CD4-positive, alpha-beta T cell treated with Interleukin-17A for 4 hours (primary cell): ENCODE measurements at regions not wholly inside any gene's neighbourhood (a gene's known extent, or its start where the extent isn't known, plus 50 kb on each side); places are given as distances from the start of the nearest gene placed in this dataset.
"Not testable (repeated sequence)": the region's sequence is repeated elsewhere in the genome, so short reads cannot be mapped to it uniquely, and the experiment has no call there.

Source experiments
- DNase-seq: peaks from one replicate; pipeline ENCODE4 v3.0.0-alpha.2; 2020; ENCODE audit warnings: mixed read lengths

GRCh38 chr2:208811885-208812284 is 405.3 kb downstream of the PTH2R start:
- not testable (repeated sequence) for DNase-seq

- DNase-seq, result no peak
Measured at GRCh38 chr2:208819190-208819589, 412.6 kb downstream of the PTH2R start.

GRCh38 chr2:208820014-208820688 is 413.6 kb downstream of the PTH2R start:
- no peak for DNase-seq

GRCh38 chr2:208827109-208827508 is 420.5 kb downstream of the PTH2R start:
- DNase-seq, result no peak

GRCh38 chr2:208827549-208828221 is 421.1 kb downstream of the PTH2R start:
- DNase-seq, result no peak

- DNase-seq, result no peak
Measured at GRCh38 chr2:208830203-208830602, 423.6 kb downstream of the PTH2R start.

- DNase-seq, result no peak
Measured at GRCh38 chr2:208847651-208848050, 441.1 kb downstream of the PTH2R start.

GRCh38 chr2:208854717-208855116 is 448.1 kb downstream of the PTH2R start:
- no peak for DNase-seq

GRCh38 chr2:208867374-208867773 is 460.8 kb downstream of the PTH2R start:
- no peak for DNase-seq

- no peak for DNase-seq
Measured at GRCh38 chr2:208872591-208872990, 466.0 kb downstream of the PTH2R start.

GRCh38 chr2:208879666-208880065 is 473.1 kb downstream of the PTH2R start:
- DNase-seq, result no peak

GRCh38 chr2:208880171-208880570 is 473.6 kb downstream of the PTH2R start:
- no peak for DNase-seq

- DNase-seq, result no peak
Measured at GRCh38 chr2:208890486-208890885, 483.9 kb downstream of the PTH2R start.

GRCh38 chr2:208892203-208892602 is 485.6 kb downstream of the PTH2R start:
- no peak for DNase-seq

GRCh38 chr2:208906330-208906729 is 499.7 kb downstream of the PTH2R start:
- no peak for DNase-seq

GRCh38 chr2:208915401-208915800 is 508.4 kb upstream of the MAP2 start:
- no peak for DNase-seq

- no peak for DNase-seq
Measured at GRCh38 chr2:208916881-208917280, 507.0 kb upstream of the MAP2 start.

- not testable (repeated sequence) for DNase-seq
Measured at GRCh38 chr2:208921358-208921757, 502.5 kb upstream of the MAP2 start.

- no peak for DNase-seq
Measured at GRCh38 chr2:208927867-208928266, 496.0 kb upstream of the MAP2 start.

GRCh38 chr2:208929139-208929864 is 494.5 kb upstream of the MAP2 start:
- no peak for DNase-seq

GRCh38 chr2:208929894-208930427 is 493.9 kb upstream of the MAP2 start:
- no peak for DNase-seq

- DNase-seq, result no peak
Measured at GRCh38 chr2:208935531-208935930, 488.3 kb upstream of the MAP2 start.

- DNase-seq, result no peak
Measured at GRCh38 chr2:208937521-208937920, 486.3 kb upstream of the MAP2 start.

- DNase-seq, result no peak
Measured at GRCh38 chr2:208939852-208940251, 484.0 kb upstream of the MAP2 start.
